HG03103 (cell line): ENCODE measurements at regions not wholly inside any gene's neighbourhood (a gene's known extent, or its start where the extent isn't known, plus 50 kb on each side); places are given as distances from the start of the nearest gene placed in this dataset.

ENCODE experiments used
- ATAC-seq: cut with Tn5 transposase; IDR thresholded peaks from one replicate; pipeline ENCODE4 v1.9.1; 2021; ENCODE audit warnings: low read depth; ENCODE audit not compliant: unreplicated experiment

DNA sequence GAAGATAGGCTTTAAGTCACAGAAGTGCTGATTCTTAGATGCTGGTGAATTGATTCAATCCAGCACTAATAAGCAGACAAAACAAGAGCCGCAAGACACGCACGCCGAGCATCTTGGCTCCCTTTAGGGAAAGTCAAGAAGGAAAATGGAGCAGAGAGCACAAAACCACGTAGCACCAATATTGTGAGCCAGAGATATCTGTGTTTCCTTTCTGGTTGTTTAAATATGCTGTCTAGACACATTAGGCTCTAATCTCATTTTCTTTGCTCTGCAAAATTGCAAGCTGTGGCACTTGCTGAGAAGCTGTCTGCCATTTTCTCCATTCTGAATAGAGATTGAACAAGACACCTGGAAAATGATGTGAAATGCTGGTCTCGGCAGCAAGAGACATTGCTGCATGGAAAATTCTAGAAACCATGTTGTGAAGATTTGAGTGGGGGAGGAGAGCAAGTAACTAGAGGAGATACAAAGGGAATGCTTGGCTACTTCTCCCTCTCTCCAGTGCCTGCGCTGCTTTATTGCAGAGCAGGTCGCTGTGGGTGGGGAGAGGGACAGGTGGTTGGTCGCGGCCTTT, 336.3 kb downstream of the MED10 start:
- ATAC-seq = no peak

DNA sequence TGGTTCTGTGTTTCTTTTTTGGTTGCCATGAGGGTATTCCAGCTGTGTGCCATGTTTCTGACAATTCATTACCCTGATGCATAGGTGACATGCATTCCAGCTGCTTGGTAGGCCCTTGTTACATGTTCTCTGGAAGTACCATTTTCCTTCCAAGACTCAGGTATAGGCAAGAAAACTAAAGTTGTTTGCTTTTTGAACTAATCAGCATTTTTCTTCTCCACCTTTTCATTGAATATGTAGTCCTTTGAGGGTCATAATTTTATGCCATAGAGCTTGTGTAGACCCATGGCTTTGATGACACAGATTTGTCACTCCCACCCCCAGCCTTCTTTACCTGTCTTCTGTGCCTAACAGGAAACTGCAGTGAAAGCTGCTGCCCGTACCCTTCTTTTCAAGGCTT, 339.2 kb downstream of the MED10 start:
- no peak for ATAC-seq

DNA sequence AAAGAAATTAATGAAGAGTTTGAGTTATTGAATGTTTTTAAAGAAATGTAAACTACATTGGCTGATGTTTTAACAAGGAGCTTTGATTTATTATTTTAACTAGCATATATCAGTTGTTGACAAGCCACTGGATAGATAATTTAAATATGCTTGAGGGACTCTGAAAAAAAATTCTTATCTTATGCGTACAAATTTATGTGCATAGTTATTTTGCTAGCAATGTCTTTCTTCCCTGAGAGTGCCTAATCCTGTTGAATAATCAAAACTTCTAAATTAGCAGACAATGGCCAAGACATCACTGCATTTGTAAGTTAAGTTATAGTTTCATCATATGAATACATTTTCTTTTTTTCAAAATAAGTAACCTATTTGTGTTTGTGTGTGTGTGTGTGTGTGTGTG, 342.3 kb downstream of the MED10 start:
- no peak for ATAC-seq

DNA sequence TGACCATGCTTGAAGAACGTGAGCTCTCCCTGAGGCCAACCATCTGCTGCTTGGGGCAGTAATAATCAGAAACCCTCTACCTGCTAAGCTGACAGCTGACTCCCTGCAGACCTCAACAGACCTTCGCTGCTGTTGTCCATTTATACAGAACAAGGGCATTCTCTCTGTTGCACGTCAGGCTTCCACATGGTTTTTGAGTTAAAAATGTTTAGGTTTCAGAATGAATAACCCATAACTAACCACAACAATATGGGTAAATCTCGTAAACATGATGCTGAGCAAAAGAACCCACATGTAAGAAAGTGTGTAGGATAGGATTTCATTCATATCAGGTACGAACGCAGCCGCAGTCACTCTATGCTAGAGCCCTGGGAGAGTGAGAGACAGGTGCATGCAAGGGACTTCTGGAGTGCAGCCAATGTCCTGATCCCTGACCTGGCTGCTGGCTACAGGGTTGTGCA, 348.5 kb downstream of the MED10 start:
- ATAC-seq = no peak

DNA sequence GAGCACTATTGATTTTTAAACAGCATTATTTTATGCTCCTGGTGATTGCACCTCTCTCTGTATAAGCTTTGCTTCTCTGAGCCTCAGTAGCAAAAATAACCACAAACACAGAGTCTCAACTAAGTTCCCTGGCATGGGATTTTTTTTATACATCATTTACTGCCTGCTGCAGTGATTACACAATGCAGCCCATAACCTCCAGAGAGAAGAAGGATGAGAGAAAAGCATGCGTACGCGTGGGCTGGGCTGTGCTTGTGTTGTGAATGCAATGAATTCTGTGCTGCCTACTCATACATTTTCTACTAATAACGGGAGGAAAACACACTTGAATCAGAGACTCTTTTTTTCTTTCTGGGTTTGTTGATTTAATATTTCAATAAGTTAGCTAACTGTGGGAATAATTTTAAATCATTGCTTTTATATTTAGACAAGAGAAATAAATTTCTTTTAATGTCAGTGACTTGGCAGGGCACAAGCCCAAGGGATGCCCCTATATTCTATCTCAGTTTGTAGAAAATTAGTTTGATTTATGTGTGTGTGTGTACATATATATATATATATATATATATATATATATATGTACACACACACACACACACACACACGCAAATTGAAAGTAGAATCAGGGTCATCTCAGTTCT, 351.5 kb downstream of the MED10 start:
- ATAC-seq = no peak

DNA sequence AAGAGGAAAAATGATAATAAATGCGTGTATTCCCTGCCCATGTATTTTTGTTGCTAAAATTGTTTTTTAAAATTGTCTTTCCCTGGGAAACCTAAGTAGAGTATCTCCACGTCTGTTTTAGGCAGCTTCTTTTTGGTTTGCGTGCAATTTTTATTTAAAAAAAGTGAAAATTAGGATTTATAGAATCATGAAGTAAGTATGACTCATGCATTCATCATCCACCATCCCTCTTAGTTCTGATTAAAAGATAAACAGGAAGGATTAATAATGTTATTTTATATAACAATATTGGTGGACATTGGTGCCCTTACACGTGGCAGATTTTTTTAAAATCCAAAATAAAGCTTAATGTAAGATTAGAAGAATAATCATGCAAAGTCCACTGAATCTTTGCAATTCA, 358.7 kb downstream of the MED10 start:
- no peak for ATAC-seq

DNA sequence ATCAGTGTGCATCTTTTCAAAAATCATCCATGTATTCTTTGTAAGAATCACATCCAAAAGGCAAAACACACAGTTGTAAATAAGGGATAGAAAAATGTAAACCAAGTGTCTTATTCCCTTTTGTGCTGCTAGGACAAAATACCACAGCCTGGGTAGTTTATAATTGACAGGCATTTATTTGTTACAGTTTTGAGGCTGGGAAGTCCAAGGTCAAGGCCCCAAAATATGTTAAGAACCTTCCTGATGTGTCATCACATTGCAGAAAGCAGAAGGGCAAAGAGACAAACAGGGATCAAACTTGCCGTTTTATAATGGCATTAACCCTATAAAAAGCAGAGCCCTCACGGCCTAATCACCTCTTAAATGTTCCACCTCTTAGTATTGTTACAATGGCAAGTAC, 364.8 kb downstream of the MED10 start:
- ATAC-seq = no peak

DNA sequence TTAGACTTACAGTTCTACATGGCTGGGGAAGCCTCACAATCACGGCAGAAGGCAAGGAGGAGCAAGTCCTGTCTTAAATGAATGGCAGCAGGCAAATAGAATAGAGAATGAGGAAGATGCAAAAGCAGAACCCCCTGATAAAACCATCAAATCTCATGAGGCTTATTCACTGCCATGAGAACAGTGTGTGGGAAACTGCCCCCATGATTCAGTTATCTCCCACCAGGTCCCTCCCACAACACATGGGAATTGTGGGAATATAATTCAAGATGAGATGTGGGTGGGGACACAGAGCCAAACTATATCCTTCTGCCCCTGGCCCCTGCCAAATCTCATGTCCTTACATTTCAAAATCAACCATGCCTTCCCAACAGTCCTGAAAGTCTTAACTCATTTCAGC, 367.1 kb downstream of the MED10 start:
- ATAC-seq = no peak

DNA sequence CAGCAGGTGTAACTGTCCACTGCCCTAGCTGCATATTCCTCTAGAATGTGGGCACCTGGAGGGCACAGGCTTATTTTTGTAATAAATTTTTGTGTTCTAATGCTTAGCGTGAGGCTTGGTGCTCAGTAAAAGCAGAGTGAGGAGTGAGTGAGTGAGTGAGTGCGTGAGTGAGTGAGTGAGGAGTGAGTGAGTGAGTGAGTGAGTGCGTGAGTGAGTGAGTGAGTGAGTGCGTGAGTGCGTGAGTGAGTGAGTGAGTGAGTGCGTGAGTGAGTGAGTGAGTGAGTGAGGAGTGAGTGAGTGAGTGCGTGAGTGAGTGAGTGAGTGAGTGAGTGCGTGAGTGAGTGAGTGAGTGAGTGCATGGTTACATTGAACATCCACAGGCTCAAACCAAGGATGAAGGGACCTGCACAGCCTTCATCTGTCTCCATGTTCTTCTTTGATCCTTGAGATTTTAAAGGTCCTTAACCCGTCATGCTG, 371.5 kb downstream of the MED10 start:
- no peak for ATAC-seq

DNA sequence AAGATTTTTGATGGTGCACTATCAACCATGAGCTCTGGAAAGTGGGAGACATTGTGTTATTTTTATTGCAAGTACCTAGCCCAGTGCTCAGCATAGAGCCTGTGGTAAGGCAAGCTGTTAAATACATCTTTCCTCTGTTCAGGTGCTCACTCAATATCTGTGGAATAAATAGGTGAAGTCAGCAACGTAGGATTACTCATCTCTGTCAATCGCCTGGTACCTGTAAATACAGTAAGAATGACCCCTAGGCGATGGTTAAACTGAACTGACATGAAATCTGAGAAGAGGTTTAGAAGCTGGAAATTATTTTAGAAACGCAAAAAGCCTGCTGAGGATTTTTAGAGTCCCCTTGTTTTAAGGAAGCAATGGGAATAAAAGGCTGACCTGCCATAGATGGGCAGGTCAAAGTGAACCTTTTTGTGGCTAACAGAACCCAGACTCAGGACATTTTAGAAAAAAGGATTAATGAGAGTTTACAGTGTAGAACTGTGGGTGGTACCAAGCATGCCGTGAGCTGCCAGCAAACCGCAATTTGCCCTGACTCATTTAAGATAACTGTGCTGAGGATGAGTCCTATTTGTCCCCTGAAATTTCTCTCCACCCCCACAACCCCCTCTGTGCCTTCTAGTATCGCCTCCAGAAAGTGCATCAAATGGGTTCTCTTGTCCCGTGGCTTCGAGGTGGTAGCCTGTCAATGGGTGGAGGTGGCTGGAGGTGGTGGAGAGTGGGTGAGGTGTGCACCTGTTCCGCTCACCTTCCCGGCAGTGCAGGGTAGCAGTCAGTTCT, 375.1 kb downstream of the MED10 start:
- ATAC-seq = no peak

DNA sequence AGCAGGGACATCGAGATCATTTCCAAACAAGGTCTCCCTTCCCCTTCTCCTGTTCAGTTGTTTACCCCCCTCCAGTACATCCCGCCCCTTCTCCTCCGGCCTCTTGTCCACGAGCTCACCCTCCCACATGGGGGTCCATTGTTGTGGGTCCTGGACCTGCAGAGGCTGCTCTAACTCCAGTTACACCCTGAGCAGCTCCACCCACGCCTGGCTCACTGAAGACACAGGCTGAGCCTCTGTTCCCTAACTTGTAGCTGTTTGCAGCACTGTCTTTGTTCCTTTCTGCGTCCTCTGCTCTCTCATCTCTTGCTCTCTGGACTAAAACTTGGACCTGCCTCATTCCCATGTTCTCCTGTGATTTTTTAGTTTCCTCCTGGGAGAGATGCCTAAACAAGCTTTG, 377.5 kb downstream of the MED10 start:
- no peak for ATAC-seq

DNA sequence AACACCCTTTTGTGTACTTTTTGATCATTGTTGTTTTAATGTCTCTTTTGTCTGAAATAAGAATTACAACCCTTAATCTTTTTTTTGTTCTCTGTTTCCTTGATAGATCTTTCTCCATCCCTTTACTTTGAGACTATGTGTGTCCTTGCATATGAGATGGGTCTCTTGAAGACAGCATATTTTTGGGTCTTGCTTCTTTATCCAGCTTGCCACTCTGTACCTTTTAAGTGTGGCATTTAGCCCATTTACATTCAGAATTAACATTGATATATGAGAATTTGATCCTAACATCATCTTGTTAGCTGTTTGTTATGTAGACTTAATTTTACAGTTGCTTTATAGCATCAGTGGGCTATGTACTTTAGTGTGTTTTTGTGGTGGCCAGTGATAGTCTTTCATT, 382.5 kb downstream of the MED10 start:
- no peak for ATAC-seq

DNA sequence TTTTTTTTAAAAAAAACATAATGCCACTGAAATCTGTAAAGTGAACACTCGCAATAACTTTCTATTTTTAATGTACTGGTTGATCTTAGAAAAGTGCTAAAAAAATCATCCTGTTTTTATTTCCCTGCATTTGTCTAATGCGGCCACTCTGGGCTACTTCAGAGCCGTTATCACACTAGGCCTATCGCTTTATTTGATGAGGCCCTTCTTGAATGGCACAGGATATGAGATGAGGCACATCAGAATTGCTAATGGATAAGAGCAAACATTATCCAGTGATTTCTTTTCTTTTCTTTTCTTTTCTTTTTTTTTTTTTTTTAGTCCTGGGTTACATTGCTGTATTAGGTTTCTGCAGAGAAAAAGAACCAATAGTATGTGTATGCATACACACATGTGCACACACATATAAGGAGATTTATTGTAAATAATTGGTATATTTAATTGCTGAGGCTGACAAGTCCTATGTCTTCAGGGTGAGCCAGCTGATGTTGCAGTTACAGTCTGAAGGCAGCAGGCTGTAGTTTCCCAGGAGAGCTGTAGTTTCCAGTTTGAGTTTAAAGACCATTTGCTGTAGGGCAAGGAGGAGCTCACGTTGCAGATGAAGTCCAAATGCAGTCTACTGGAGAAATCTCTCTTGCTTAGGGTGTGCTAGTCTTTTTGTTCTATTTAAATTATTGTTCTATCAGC, 391.7 kb downstream of the MED10 start:
- no peak for ATAC-seq

DNA sequence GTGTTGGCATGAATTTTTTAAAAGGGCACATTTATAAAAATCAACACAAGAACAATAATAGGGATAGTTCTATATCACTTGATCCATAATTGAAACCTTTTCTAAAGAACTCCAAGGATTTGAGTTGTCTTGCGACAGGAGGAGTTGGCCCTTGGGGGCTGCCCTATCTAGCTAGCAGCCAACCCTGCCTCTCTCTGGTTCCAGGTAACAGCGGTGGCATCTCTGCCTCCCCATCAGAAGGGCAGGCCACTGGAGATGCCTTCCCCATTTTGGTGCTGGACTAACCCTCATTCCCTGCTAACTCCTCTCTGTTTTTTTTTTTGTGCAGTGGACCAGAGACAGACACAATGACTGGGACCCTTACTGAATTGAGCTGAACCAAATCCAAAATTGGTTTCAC, 393.0 kb downstream of the MED10 start:
- no peak for ATAC-seq

DNA sequence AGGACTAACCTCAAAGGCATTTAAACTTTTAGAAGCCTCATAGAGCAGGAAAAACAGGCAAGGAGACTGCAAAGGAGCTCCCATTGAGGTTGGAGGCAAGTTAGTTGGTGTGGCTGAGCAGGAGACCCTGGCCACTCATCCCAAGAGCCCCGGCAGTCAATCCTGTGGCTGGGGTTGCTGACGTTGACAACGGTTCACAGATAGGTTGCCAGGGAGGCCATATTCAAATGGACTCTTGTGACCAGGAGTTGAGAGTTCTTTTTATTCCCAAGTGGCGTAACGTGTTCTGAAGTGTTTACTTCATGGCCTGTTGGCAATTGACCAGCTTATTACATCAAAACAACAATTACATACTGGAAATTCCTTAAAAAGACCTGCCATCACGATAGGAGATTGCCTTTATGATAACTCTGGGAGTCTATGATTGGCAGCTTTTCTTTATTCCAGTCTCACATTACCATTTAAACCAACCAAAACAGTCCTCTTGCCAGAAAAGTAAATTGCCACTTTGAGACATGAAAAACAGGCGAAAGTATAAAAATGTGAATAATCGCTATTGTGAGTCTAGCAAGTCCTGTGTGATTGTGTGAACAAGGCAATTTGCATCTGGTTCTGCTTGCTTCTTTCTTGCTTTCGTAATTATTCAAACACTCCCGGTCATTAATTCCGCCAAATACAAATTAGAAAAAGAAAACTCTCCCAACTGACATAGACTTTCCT, 394.9 kb downstream of the MED10 start:
- no peak for ATAC-seq

DNA sequence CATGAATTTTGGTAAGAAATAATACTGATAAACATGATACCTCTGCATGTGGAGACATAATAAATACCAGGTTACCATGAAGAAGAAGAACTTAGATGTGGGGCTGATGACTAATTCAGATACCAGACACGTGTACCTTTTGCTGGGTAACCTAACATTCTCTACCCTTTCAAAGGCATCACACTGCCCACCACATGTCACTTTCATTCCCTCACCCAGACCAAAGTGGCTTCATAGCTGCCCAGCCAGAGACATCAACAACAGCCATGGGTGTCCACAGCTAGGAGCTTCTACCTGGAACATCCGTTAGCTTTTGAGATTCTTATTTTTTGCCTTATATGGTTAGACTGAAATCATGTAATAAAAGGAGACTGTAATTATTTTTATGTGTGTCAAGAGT, 396.8 kb downstream of the MED10 start:
- ATAC-seq = no peak

DNA sequence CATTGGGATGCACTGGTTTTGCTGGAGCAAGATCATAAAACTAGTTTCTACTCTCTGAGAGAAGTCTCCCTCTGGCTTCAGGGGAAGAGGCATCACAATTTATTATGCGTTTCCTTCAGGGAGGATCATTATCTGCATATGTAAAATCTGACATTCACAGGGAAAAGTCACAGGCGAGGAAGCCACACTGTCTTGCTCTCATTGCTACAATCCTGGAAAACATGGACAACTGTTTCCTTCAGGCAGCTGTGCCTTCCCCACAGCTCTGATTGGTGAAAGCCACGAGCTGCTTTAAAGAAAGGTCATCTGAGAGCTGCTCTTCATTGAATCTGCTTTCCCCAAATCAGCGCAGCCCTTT, 397.8 kb downstream of the MED10 start:
- no peak for ATAC-seq

DNA sequence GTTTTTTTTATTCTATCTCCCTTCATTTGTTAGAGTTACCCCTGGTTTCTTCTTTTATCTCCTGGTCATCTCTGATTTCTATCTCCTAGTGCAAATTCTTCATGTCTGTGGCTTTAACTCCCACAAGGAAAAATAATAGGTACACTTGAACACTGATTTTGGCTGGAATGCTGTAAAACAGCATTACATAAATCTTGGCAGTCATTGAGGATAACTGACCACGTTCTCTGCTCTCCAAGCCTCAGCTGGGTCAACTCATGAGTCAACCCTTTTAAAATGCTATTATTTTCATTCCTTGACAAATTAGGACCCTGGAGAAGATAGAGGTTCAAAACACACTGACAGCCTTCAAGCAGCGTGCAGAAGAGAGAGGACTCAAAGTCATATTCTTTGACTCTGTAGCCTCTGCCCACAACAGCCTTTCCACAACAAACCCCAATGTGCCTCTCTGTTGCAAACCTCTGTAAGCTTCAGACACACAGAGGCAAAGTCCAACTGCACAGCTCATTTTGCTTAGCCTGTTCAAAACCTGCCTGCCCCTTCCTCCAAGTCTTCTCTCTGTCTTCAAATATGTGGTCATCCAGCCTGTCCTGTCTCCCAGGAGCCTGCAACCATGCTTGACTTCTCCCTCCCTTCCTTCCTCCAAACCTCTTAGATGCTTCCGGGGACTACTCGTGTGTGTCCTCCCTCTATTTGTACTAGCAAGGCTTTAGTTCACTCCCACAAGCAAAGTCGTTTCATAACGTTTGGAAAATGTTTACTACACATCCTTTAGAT, 398.4 kb downstream of the MED10 start:
- no peak for ATAC-seq

DNA sequence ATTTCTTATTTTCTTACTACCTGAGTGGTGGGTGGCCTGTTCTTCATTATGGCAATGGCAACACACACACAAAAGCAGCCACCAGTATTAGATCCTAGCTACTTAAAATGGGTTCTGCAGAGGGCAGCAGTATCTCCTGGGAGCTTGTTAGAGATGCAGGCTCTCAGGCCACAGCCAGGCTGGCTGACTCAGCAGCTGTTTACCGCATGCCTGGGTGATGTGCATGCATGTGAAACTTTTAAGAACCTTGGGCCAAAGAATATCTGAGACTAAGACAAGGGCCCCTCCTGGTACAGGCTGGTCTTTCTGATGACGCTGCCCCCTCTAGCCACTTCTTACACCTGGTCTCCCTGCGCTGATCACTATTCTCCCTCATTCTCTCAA, 399.0 kb downstream of the MED10 start:
- ATAC-seq = no peak
